ENCODE measurements at regions not wholly inside any gene's neighbourhood (a gene's known extent, or its start where the extent isn't known, plus 50 kb on each side); places are given as distances from the start of the nearest gene placed in this dataset.

DNA sequence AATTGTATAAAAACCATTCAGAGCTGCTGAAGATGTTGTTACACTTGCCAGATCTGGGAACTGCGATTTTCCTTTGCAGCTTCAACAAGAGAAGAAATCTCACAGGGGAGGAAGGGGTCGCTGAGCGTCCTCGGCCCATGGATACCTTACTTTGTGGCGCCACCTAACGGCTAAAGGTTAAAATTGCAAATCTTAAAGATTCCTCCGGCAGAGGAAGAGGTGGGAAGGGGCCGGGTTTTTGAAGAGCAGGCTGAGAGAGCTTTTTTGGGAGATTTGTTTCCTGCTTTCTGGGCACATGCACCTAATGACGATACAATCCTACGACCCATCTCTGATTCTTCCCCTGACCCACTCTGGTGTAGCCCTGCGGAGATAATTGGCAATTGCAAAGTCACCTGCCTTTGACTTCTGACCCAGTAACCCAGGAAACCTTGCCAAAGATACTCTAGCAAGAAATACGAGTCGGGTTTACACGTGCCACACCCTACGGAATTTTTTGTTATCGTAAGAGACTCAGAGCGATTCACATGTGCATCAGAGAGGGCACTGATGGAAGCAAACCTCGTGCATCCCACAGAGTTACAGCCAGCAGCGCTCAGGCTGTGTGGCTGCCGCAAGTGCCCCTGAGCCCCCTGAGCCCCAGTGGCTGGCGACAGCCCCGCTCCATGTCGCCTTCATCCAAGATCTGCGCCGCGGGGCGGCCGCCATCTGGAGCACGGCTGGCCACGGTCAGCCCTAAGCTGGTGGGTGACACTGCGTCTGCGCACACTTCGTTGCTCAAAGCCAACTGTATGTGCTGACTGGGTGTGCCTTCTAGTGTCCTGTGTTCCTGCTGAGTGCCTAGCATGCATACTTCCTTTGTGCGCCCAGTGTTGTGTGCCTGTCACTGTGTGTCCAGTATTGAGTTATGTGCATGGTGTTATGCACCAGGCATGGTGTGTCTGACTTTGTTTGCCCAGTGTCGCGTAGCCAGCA is 55.2 kb upstream of the CHRNA7 start:
- Mint-ChIP-seq H3K4me3 (peak overlapping the region in 9 of 10 donors; percentile 17 to 59 (median 43)), H3K4me1 (peaks cover 0 to 13% (median 11%) of the 10 kb centered on the region in 4 donors), H3K36me3 (no peaks in the 10 kb centered on the region), H3K9me3 (no peaks in the 10 kb centered on the region), H3K27ac (no peak overlapping the region), H3K27me3 (peaks cover 20 to 49% (median 40%) of the 10 kb centered on the region in 5 donors)
- POLR2A ChIA-PET: no interaction called here
- ATAC-seq (peak in 1 of 2 donors; percentile 23), DNase-seq (peak in 5 of 10 donors; percentile 13 to 37 (median 17))

DNA sequence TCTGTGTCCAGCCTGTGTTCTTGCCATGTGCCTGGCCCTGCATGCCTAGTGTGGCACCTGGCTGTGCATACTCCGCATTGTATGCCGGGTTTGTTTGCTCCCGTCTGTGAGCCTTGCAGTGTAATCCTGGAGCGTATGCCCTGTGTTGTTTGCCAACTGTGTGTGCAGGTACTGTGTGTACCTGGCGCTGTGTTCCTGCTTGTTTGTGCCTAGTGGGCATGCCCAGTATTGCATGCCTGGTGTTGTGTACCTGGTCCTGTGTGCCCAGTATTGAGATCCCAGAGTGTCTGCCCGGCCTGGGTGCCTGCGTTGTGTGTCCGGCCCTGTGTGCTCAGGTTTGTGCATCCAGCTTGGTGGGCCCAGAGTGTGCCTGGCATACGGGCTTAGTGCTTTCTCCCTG is 54.5 kb upstream of the CHRNA7 start:
- peaks cover 23 to 51% (median 38%) of the 10 kb centered on the region in 5 donors for H3K27me3 Mint-ChIP-seq
- H3K9me3 Mint-ChIP-seq: no peaks in the 10 kb centered on the region
- peaks cover 0 to 13% (median 11%) of the 10 kb centered on the region in 4 donors for H3K4me1 Mint-ChIP-seq
- peak overlapping the region in 6 of 10 donors; percentile 1 to 54 (median 37) for H3K4me3 Mint-ChIP-seq
- DNase-seq (no peak), ATAC-seq (no peak)
- POLR2A ChIA-PET: no interaction called here
- no peak overlapping the region for H3K27ac Mint-ChIP-seq
- no peaks in the 10 kb centered on the region for H3K36me3 Mint-ChIP-seq

DNA sequence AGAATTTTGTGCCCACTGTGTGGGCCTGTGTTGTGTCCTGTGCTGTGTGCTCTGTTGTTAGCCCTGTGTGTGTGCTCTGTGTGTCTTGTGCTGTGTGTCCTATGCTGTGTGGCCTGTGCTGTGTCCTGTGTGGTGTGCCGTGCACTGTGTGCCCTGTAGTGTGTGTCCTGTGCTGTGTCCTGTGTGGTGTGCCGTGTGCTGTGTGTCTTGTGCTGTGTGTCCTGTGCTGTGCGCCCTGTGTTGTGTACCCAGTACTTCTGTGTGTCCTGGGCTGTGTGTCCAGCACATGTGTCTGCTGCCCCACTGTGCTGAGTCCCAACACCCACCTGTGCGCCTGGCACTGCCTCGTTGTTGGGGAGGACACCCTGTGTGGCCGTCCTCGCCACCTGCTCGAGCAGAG is 53.2 kb upstream of the CHRNA7 start:
- Mint-ChIP-seq H3K27me3 (peaks cover 26 to 55% (median 38%) of the 10 kb centered on the region in 5 donors), H3K36me3 (no peaks in the 10 kb centered on the region), H3K9me3 (no peaks in the 10 kb centered on the region), H3K4me1 (peaks cover 0 to 13% (median 11%) of the 10 kb centered on the region in 4 donors), H3K27ac (no peak overlapping the region), H3K4me3 (no peak overlapping the region)
- no peak for DNase-seq
- POLR2A ChIA-PET: no interaction called here
- no peak for ATAC-seq

DNA sequence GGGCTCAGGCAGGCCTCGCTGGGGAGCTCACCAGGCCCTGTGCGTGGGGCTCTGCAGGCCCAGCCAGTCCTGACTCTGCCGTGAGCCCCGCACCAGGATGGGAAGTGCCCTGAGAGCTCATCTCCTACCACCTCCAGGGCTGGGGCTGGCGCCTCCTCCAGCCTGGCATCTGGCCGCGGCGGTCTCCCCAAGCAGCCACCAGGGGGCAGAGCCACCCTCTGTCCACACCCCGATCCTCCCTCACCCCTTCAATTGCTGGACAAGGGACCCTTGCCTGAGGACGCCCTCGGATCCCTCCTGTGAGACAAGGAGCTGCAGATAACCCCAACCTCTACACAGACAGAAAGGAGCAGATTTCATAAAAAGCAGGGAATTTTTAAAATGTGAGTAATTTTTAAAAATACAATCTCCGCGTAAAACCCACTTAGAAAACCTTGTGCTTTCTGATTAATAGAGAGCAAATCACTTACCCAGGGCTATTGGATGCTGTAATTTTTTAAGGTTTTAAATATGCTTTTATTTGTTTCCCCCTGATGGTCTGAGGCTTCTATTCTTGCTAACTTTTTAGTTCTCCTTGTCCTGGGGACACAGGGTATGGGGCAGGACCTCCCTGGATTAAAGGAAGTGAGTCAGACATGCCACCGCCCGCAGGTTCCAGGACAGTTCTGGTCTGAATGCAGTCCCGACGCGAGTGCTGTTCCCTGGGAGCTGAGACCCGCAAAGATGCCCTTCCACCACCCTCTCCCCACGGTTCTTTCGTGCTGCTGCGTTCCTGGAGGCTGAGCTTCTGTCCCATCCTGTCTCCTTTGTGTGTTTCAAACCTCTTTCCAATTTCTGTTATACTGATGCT is 52.3 kb upstream of the CHRNA7 start:
- Mint-ChIP-seq H3K9me3 (no peaks in the 10 kb centered on the region), H3K4me3 (no peak overlapping the region), H3K4me1 (peaks cover 0 to 13% (median 11%) of the 10 kb centered on the region in 4 donors), H3K27ac (peak overlapping the region in 1 of 10 donors; percentile 81), H3K27me3 (peaks cover 26 to 55% (median 38%) of the 10 kb centered on the region in 5 donors), H3K36me3 (no peaks in the 10 kb centered on the region)
- peak in 8 of 10 donors; percentile 12 to 54 (median 44) for DNase-seq
- POLR2A ChIA-PET: no interaction called here
- peak; percentile 43 to 77 for ATAC-seq

All from naive thymus-derived CD8-positive, alpha-beta T cell (primary cell).